ENCODE measurements at regions not wholly inside any gene's neighbourhood (a gene's known extent, or its start where the extent isn't known, plus 50 kb on each side); places are given as distances from the start of the nearest gene placed in this dataset.

DNA sequence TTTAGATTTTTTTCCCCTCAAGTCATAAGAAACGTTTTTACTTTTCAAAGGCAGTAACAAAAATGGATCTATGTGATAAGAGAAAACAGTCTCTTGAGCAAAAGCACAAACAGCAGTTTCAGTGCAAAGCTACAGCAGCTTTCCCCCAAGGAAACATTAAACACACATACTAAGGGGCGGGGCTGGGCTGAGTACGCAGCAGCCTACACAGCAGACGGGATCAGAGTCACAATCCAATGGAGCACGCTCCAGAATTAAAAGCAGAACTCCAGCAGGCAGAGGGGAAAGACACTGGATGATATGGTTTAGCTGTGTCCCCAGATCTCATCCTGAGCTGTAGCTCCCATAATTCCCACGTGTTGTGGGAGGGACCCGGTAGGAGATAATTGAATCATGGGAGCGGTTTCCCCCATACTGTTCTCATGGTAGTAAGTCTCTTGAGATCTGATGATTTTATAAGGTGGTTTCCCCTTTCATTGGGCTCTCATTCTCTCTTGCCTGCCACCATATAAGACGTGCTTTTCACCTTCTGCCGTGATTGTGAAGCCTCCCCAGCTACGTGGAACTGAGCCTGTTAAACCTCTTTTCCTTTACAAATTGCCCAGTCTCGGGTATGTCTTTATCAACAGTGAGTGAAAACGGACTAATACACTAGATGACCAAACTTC, 116.2 kb upstream of the SLCO3A1 start:
- no peak for DNase-seq (ENCODE audit: low read depth)

DNA sequence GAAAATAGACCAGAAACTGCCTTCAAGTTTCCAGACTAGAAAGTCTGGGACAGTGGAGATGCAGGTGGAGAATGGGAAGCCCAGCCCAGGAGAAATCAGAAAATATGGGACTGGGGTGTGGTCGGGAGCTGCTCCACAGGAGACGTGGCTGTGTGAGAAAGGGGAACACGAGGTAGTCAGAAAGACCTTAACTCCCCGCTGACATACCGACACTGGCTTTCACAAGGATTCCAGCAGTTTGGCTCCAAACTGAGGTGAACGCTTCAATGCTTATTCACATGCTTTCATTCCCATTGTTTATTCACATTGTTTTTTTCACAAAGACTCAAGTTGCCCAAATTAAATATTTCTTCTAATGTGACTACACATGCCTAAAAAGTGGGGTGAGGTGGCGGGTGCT, 111.5 kb upstream of the SLCO3A1 start:
- no peak for DNase-seq (ENCODE audit: low read depth)

- no peak for DNase-seq (ENCODE audit: low read depth)
Measured at GRCh38 chr15:91751611-91752010, 101.9 kb upstream of the SLCO3A1 start.

DNA sequence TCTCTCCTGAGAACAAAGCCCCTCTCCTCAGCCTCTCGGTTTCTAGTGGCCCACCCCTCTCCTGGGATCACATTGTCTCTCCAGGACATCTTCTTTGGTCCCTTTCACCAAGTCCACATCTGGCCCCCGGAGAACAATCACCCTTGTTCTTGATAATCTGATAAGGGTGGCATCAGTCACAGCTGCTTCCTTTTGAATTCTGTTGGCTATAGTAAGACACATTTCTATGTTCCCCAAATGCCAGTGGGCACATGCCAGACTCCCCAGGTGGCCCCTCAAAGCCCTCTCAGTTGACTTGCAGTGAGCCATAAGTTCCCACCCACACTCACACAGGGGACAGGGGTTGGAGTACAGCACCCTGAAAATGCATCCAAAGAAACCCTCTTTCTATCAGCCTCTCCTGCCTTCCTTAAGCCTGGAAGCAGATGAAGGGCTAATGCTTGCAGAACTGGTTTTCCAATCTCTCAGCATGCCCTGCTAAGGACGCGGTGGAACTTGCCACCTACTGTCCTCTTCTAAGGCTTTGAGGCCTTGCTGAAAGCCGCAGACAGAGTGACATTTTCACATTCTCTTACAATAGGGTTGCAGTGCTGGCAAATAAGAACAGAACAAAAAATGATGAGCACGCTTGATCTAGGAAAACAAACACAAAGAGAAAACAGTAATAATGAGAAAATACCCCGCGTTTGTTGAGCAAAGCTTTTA, 101.3 kb upstream of the SLCO3A1 start:
- DNase-seq (ENCODE audit: low read depth), result no peak

DNA sequence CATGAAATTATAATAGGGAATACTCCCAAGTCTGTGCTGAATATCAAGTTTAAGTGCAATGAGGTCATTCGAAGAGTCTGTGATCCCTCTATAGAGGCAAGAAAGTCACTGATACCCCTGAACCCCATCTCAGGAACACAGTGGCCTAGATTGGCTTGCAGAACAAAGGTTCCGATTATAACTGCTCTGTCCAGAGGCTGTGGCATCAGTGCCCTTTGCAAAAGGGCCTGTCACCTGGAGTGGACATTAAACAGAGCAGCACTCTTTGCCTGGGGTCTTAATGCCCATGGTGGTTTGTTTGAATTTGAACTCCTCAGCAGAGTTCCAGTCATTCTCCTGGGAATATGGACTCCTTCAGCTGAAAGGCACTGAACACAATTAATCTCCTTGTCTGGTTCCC, 93.9 kb upstream of the SLCO3A1 start:
- no peak for DNase-seq (ENCODE audit: low read depth)

GRCh38 chr15:91765660-91766059, 87.8 kb upstream of the SLCO3A1 start:
- DNase-seq (ENCODE audit: low read depth), result no peak

- DNase-seq (ENCODE audit: low read depth), result no peak
Measured at GRCh38 chr15:91769476-91769875, 84.0 kb upstream of the SLCO3A1 start.

DNA sequence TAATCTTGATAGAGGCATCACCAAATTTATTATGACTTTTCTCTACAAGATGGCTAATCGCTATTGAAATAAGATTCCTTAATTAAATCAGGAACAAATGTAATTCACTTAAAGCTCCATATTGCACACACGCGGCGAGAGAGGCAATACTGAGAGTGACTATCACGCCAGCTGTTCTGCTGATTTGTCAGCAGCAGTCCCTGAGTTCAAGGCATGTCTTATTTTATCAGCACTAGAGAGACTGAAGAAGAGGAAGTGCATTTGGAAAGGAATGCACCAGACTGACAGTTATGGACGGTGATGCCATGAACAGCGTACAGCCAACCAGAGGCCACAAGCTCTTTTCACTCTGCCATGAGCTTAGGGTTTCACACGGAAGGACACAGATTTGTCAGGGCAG, 83.6 kb upstream of the SLCO3A1 start:
- no peak for DNase-seq (ENCODE audit: low read depth)

DNA sequence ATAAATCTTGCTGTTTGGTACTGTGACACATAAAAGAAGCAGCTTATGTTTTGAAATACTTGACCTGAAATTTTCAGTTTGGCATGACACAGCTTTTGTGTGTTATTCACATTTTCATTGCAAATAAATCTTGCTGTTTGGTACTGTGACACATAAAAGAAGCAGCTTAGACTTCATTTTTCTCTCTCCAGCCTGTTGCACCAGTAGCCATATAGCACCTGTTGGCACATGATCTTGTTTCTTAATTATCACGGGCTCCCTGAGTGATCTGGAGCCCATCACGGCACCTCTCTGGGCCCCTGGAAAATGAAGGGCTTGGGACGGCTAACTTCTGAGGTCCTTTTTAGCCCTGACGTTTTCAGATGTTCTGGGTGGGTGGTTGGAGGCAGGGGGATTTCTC, 77.4 kb upstream of the SLCO3A1 start:
- no peak for DNase-seq (ENCODE audit: low read depth)

DNA sequence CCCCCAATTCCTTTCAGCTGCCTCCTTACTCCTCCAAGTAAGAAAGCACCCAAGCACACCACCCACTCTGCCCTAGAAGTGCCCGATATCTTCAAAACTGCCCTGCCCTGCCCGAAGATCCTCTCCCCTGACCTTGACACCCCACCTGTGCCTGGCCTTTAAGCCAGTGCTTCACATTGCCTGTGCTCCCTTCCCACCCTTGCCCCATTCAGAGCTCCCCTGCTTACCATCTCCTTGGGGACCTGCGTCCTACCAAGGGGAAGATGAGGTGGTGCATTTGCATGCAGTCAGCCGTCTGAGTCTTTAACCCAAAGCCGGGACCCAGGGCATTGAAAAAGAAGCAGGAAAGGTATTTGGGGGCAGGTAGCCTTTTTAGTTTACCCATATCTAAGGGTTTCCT, 73.5 kb upstream of the SLCO3A1 start:
- no peak for DNase-seq (ENCODE audit: low read depth)

GRCh38 chr15:91780387-91780786, 73.1 kb upstream of the SLCO3A1 start:
- no peak for DNase-seq (ENCODE audit: low read depth)

DNA sequence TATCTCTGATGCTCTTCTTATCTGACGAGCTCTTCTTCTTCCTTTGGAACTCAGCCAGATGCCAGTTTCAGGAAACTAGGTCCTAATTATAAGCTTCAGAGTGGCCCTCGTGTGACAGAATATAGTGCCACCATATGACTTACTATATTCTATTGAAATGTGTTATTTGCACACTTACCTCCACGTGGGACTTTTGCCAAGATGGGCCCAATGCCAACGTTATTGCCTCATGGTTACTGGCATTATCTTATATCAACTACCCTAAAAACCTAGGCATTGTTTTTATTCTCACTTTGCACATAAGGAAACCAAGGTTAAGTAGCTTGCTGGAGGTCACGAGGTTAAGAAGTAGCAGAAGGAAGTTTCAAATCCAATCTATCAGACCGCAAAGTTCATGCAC, 71.3 kb upstream of the SLCO3A1 start:
- no peak for DNase-seq (ENCODE audit: low read depth)

- DNase-seq (ENCODE audit: low read depth), result no peak
Measured at GRCh38 chr15:91783008-91783407, 70.5 kb upstream of the SLCO3A1 start.

- no peak for DNase-seq (ENCODE audit: low read depth)
Measured at GRCh38 chr15:91783451-91783850, 70.1 kb upstream of the SLCO3A1 start.

GRCh38 chr15:91784973-91785709, 68.4 kb upstream of the SLCO3A1 start:
- no peak for DNase-seq (ENCODE audit: low read depth)

- no peak for DNase-seq (ENCODE audit: low read depth)
Measured at GRCh38 chr15:91787198-91787597, 66.3 kb upstream of the SLCO3A1 start.

GRCh38 chr15:91789136-91789535, 64.4 kb upstream of the SLCO3A1 start:
- DNase-seq (ENCODE audit: low read depth), result no peak

DNA sequence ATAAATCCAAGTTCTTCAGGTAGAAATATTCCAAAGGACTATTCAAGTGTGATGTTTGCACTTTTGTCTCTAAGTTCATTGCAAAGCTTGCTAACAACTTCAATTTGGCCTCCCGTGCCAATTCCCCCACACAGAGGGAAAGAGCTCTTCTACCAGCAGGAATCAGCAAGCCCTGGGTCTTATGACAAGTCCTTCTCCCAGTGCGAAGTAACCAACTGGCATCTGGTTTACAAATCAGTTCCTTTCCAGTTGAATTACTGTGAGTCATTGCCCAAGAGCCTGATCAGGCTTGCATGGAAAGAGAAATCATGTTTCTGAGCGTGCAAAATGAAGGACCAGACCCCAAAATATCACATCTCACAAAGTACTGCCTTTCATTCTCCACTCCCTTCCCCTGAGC, 62.7 kb upstream of the SLCO3A1 start:
- DNase-seq (ENCODE audit: low read depth), result peak; percentile 13

- no peak for DNase-seq (ENCODE audit: low read depth)
Measured at GRCh38 chr15:91793771-91794170, 59.7 kb upstream of the SLCO3A1 start.

DNA sequence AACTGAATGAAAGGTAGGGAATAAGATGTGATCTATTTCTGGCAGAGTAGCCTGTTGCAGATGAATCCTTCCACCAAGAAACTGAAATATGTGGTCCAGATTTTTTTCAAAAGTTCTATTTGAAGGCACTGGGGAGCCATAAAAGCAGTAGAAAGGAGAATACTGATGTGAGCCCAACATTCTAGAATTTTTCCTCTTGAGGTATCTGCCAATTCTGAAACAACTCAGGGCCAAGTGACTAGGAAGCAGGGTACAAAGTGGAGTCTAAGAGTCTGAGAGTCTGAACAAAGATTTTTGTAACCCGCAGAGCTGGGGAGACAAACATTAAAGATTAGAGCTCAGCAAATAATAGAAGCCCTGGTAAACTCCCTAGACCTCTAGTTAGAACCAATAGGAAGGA, 58.3 kb upstream of the SLCO3A1 start:
- DNase-seq (ENCODE audit: low read depth), result no peak

GRCh38 chr15:91801836-91802534, 51.5 kb upstream of the SLCO3A1 start:
- DNase-seq (ENCODE audit: low read depth), result no peak

DNA sequence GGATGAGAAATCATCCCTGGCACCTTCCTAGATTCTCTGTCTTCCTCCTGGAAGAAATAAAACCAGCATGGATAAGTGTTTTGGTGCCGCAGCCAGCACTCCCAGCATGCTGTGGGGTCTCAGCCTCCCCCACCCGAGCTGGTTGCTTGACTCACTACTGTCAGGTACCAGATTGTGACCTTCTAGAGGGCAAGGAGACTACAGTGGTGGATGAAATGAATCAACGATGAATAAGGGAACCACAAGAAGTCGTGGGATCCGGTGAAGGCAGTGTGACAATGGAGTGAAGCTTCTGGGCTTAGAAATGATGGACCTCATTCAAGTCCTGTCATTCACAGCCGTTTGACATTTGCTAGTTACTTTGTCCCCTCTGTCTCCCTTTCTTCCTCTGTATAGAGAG, 50.2 kb upstream of the SLCO3A1 start:
- DNase-seq (ENCODE audit: low read depth), result no peak
